Activated CD8-positive, alpha-beta T cell treated with anti-CD3 and anti-CD28 coated beads for 36 hours (primary cell): ENCODE measurements at regions not wholly inside any gene's neighbourhood (a gene's known extent, or its start where the extent isn't known, plus 50 kb on each side); places are given as distances from the start of the nearest gene placed in this dataset.
A peak's percentile ranks its signal among the peaks of the same experiment; 100 is the strongest.

ENCODE experiments used
- ATAC-seq: fragments of 200-7000 bp; cut with Tn5 transposase; one replicate; pipeline ENCODE4 v1.10.0; 2021; ENCODE audit warnings: mild to moderate bottlenecking, moderate library complexity
- CTCF ChIA-PET: fragments of 350-600 bp; sonication (Branson Sonifier 250); formaldehyde crosslinking; loops from one replicate; lab custom pipeline; 2021; ENCODE audit warnings: antibody characterized with exemption; lab: Charles Lee
- POLR2A ChIA-PET: fragments of 350-600 bp; sonication (Branson Sonifier 250); formaldehyde crosslinking; loops from one replicate; lab custom pipeline; 2021; ENCODE audit warnings: antibody characterized with exemption; lab: Charles Lee
- DNase-seq: peaks from one replicate; pipeline ENCODE4 v3.0.0-alpha.2; 2020
- H3K27ac Mint-ChIP-seq: one replicate; pipeline ENCODE4 v1.8.0; 2021; ENCODE audit warnings: mild to moderate bottlenecking, mixed read lengths
- H3K27me3 Mint-ChIP-seq: one replicate; pipeline ENCODE4 v1.8.0; 2021; ENCODE audit warnings: mixed read lengths
- H3K36me3 Mint-ChIP-seq: one replicate; pipeline ENCODE4 v1.8.0; 2021; ENCODE audit warnings: low read depth, mixed read lengths
- H3K4me1 Mint-ChIP-seq: one replicate; pipeline ENCODE4 v1.8.0; 2021; ENCODE audit warnings: low read depth, mixed read lengths
- H3K4me3 Mint-ChIP-seq: one replicate; pipeline ENCODE4 v1.8.0; 2021; ENCODE audit warnings: mild to moderate bottlenecking, moderate library complexity, mixed read lengths
- H3K9me3 Mint-ChIP-seq: one replicate; pipeline ENCODE4 v1.8.0; 2021; ENCODE audit warnings: mixed read lengths
- CTCF ChIP-seq: fragments of 200-600 bp; IDR thresholded peaks from one replicate; pipeline ENCODE4 v1.8.0; 2022; ENCODE audit warnings: antibody characterized with exemption, mild to moderate bottlenecking
- intact Hi-C: fragments of 100-400 bp; cut with micrococcal nuclease; formaldehyde crosslinking; loops from one replicate; pipeline ENCODE4 v1.10.0; 2022

GRCh38 chr2:144099780-144100377, 420.0 kb downstream of the ZEB2 start:
- POLR2A ChIA-PET = no interaction called here
- Mint-ChIP-seq H3K27me3 (no peaks in the 10 kb centered on the region), H3K4me1 (peaks cover 14% of the 10 kb centered on the region), H3K4me3 (no peak overlapping the region), H3K36me3 (peaks cover 11% of the 10 kb centered on the region), H3K9me3 (peaks cover 3% of the 10 kb centered on the region), H3K27ac (peak overlapping the region; percentile 5)
- ATAC-seq (peak; percentile 89), DNase-seq (no peak)
- CTCF ChIA-PET = no interaction called here
- no peak for TF ChIP-seq CTCF
- intact Hi-C loops = no loop called here

DNA sequence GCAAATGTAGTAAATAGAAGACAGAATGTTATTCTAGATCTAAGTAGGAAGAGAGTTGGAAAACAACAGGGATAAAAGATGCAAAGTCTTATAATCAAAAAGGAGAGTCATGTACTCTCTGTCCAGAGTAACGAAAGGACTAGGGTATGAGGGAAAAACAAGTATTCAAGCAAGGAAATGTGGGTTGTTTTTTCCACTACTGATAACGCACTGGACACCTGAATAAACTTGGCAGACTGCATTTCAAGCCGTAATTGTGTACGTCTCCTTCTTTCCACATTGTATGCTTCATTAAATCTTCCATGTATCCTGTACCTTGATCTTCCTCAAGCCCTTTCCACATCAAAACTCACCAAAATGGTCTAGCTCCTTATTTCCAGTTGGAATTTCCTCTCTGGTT, 420.6 kb downstream of the ZEB2 start:
- peaks cover 8% of the 10 kb centered on the region for H3K9me3 Mint-ChIP-seq
- intact Hi-C loops = no loop called here
- no peak for TF ChIP-seq CTCF
- DNase-seq (no peak), ATAC-seq (no peak)
- H3K36me3 Mint-ChIP-seq = peaks cover 16% of the 10 kb centered on the region
- H3K27ac Mint-ChIP-seq = peak overlapping the region; percentile 5
- ChIA-PET POLR2A (no interaction called here), CTCF (no interaction called here)
- H3K27me3 Mint-ChIP-seq = no peaks in the 10 kb centered on the region
- no peak overlapping the region for H3K4me3 Mint-ChIP-seq
- peaks cover 14% of the 10 kb centered on the region for H3K4me1 Mint-ChIP-seq

DNA sequence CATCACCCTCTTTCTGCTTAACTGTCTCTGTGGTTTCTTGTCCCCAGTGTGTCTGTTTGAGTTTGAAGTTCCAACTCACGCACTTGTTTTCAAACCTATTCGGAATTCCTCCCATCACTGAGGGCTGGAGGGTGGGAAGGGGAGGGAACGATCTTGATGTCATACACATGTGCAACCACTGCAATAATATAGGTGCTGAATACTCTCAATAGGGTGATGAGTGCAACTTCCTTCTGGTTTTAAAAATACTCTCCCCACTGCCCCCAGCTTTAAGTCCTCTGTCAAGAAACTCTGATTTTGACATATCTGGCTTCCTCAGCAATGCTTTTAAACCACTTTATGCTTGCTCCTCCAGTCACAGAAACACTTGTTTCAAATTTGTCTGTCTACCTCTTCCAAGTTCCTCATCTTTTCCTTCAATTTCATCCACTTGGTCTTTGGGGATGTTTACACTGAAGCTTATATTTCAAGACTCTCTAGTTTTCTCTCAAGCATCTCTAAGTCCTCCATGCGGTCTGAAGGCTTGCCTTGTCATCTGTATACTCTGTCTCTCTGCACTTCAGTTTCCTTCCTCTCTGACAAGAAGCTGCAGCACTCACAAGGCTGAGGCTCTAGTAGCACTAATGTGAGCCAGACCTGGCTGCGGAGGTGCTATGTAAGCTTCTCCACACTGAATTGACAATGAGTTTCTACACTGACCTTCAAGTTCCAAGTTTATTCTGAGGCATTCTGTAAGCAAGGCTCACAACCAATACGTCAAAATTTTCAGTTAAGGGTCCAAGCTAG, 422.3 kb downstream of the ZEB2 start:
- no peak overlapping the region for H3K4me3 Mint-ChIP-seq
- H3K9me3 Mint-ChIP-seq = peaks cover 11% of the 10 kb centered on the region
- peaks cover 15% of the 10 kb centered on the region for H3K36me3 Mint-ChIP-seq
- H3K4me1 Mint-ChIP-seq = peaks cover 14% of the 10 kb centered on the region
- no peak for TF ChIP-seq CTCF
- intact Hi-C loops = no loop called here
- H3K27ac Mint-ChIP-seq = peak overlapping the region; percentile 22
- DNase-seq (peak; percentile 5), ATAC-seq (no peak)
- no peaks in the 10 kb centered on the region for H3K27me3 Mint-ChIP-seq
- CTCF ChIA-PET = interaction anchor here (0.9 kb wide), 1 partner anchor 15 kb away, joined by 3 read pairs; no protein-coding TSS in a partner anchor
- POLR2A ChIA-PET = no interaction called here

- Mint-ChIP-seq H3K27me3 (no peaks in the 10 kb centered on the region), H3K4me3 (no peak overlapping the region), H3K9me3 (peaks cover 17% of the 10 kb centered on the region), H3K36me3 (peaks cover 17% of the 10 kb centered on the region), H3K27ac (no peak overlapping the region), H3K4me1 (peaks cover 14% of the 10 kb centered on the region)
- no peak for ATAC-seq
- intact Hi-C loops = no loop called here
- CTCF ChIA-PET = no interaction called here
- DNase-seq = no peak
- no peak for TF ChIP-seq CTCF
- POLR2A ChIA-PET = no interaction called here
These were observed 423.4 kb downstream of the ZEB2 start for GRCh38 chr2:144096531-144096930.
